NCI-H1417 (cell line): ENCODE measurements at regions not wholly inside any gene's neighbourhood (a gene's known extent, or its start where the extent isn't known, plus 50 kb on each side); places are given as distances from the start of the nearest gene placed in this dataset.
A peak's percentile ranks its signal among the peaks of the same experiment; 100 is the strongest.
"Not testable (repeated sequence)": the region's sequence is repeated elsewhere in the genome, so short reads cannot be mapped to it uniquely, and the experiment has no call there.

Experiments
- DNase-seq, 3 experiments: peaks; one replicate each; lab custom pipeline; 2025; lab: John Stamatoyannopoulos, UW

- DNase-seq, result no peak
Measured at GRCh38 chr3:166818464-166818863, 561.6 kb downstream of the ZBBX start.

- not testable (repeated sequence) for DNase-seq
Measured at GRCh38 chr3:166817269-166817668, 562.8 kb downstream of the ZBBX start.

- DNase-seq, result no peak
Measured at GRCh38 chr3:166810741-166811445, 569.2 kb downstream of the ZBBX start.

- peak in 1 of 3 experiments; percentile 45 for DNase-seq
Measured at GRCh38 chr3:166809520-166809919, 570.6 kb downstream of the ZBBX start.

GRCh38 chr3:166788936-166789335 lies 591.2 kb downstream of the ZBBX start:
- DNase-seq, result no peak

GRCh38 chr3:166785876-166786275 lies 594.2 kb downstream of the ZBBX start:
- DNase-seq, result no peak

- no peak for DNase-seq
Measured at GRCh38 chr3:166783206-166783605, 596.9 kb downstream of the ZBBX start.

- DNase-seq, result no peak
Measured at GRCh38 chr3:166764698-166765318, 615.3 kb downstream of the ZBBX start.

GRCh38 chr3:166759736-166760513 lies 620.2 kb downstream of the ZBBX start:
- no peak for DNase-seq

GRCh38 chr3:166752214-166752613 lies 627.9 kb downstream of the ZBBX start:
- DNase-seq, result no peak

GRCh38 chr3:166743481-166744134 lies 636.5 kb downstream of the ZBBX start:
- DNase-seq, result no peak

- DNase-seq, result no peak
Measured at GRCh38 chr3:166734734-166735133, 645.4 kb downstream of the ZBBX start.

- no peak for DNase-seq
Measured at GRCh38 chr3:166731701-166732100, 648.4 kb downstream of the ZBBX start.

- no peak for DNase-seq
Measured at GRCh38 chr3:166721466-166721865, 658.6 kb downstream of the ZBBX start.

GRCh38 chr3:166714206-166714605 lies 665.9 kb downstream of the ZBBX start:
- DNase-seq, result no peak

GRCh38 chr3:166713787-166714186 lies 666.3 kb downstream of the ZBBX start:
- DNase-seq, result no peak

- DNase-seq, result peak in 1 of 3 experiments; percentile 4
Measured at GRCh38 chr3:166706094-166706493, 674.0 kb downstream of the ZBBX start.

GRCh38 chr3:166697495-166697894 lies 682.6 kb downstream of the ZBBX start:
- no peak for DNase-seq

- DNase-seq, result peak in 1 of 3 experiments; percentile 37
Measured at GRCh38 chr3:166696103-166696502, 684.0 kb downstream of the ZBBX start.

- DNase-seq, result no peak
Measured at GRCh38 chr3:166688665-166689064, 691.4 kb downstream of the ZBBX start.

GRCh38 chr3:166685246-166685645 lies 694.9 kb downstream of the ZBBX start:
- DNase-seq, result peak in 1 of 3 experiments; percentile 50

GRCh38 chr3:166684077-166684476 lies 696.0 kb downstream of the ZBBX start:
- not testable (repeated sequence) for DNase-seq
